NCI-H2107 (cell line): ENCODE measurements at regions not wholly inside any gene's neighbourhood (a gene's known extent, or its start where the extent isn't known, plus 50 kb on each side); places are given as distances from the start of the nearest gene placed in this dataset.

Experiments used
- DNase-seq: peaks from one replicate; lab custom pipeline; 2025; lab: John Stamatoyannopoulos, UW

DNA sequence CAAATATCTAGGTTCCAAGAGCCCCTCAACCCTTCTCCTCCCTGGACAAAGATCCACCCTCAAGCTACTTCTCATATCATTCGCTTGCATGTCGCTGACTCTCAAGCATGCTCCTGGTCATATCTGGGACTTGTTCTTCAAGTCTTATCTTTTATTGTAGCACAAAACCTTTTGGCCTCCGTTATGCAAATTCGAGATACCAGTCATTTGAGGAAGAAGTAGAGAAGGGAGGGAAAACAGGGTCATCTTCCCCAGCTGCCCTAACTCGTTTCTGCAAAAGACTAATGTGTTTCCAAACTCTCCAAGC is 63.8 kb upstream of the ETS2 start:
- no peak for DNase-seq

DNA sequence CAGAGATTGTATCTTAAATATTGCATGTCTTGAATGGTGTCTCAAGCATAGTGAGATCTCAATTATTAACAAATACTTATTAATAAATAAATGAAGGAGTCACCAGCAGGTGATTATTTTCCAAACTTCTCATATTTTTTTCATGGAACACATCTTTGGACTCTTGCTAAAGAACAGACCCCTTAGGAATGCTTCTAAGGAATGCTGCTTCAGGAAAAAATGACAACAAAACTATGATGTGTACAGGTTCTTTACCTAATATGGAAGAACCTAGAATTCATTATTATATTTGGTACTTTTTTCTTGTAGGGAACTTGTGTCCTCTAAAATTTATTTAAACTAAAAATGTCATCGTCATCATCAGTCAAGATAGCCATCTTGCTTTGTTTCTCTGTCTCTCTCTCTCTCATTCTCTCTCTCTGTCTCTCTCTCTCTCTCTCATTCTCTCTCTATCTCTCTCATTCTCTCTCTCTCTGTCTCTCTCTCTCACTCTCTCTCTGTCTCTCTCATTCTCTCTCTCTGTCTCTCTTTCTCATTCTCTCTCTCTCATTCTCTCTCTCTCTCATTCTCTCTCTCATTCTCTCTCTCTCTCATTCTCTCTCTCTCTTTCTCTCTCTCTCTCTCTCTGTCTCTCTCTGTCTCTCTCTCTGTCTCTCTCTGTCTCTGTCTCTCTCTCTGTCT is 63.0 kb upstream of the ETS2 start:
- DNase-seq: no peak

GRCh38 chr21:38743772-38744529 is 61.8 kb upstream of the ETS2 start:
- DNase-seq: no peak

DNA sequence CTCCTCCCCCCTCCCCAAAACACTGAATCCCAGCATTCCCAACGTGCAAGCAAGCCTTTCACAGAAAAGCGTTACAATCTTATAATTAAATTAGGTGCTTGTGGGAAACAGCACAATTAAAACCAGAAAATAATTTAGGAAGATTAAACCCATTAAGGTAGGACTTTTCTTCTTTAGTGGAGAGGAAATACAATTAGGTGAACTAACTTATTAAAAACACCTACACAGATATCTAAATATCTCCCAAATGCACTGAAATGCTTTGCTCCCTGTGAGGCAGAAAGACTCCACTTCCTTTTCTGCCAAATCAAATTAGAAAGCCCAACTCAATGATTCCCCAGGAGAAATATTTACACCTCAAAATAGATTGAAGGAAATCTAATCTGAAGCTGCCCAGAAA is 60.9 kb upstream of the ETS2 start:
- no peak for DNase-seq

DNA sequence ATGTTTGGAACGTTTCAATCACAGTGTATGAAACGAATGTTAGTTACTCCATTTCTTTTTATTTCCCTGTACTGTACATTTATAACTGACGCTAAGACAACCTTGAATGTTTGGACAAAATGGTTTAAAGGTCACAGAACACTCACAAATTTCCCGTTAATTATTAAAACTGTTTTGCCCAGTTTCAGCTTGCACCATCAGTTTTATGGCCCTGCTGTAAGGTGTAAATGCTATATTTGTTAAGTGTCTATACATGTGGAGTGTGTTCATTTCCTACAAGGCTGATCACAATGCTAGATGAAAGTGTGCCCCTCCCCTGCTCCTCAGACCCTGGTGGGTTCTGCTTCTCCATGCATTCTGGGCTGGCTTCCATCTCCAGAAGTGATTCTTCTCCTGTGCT is 57.9 kb upstream of the ETS2 start:
- DNase-seq: no peak

DNA sequence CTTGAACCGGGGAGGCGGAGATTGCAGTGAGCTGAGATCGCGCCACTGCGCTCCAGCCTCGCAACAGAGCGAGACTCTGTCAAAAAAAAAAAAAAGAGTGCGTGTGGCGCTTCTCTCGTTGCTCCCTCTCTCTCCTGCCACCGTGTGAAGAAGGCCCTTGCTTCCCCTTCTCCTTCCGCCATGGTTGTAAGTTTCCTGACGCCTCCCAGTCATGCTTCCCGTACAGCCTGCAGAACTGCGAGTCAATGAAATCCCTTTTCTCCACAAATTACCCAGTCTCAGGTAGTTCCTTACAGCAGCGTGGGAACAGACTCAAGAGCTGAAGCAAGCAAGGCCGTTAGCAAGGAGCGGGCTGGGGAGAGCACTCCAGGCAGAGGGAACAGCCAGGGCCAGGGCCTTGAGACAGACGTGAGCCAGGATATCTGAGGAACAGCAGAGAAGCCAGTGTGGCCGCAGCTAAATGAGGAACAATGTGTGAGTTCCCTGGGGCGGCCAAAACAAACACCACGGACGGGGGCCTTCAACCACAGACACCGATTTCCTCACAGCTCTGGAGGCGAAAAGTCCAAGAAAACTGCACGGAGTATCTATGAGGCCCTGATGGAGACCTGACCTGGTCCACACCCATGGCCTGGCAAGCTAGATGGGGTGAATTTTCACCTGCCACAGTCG is 54.2 kb upstream of the ETS2 start:
- DNase-seq: no peak

DNA sequence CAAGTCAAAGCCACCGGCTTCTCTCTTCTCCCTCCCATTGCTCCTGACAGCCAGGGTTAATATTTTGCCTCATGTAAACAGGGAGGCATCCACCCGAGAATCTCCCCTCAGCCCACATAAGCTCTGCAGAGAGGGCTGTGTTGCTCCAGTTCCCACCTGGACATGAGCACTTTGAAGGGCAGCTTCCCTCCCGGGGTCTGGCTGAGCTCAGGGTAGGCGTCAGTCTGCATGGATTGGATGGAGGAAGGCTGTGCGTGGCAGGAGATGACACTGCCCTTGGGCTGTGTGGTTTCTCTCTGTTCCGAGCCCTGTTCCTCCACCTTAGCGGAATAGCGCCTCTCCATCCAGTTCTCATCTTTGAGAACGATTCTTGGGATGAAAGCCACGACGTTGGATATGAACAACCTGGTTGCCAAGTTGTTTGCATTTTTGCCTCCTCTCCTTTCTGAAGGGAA is 53.7 kb upstream of the ETS2 start:
- no peak for DNase-seq

GRCh38 chr21:38753114-38753513 is 52.6 kb upstream of the ETS2 start:
- no peak for DNase-seq

DNA sequence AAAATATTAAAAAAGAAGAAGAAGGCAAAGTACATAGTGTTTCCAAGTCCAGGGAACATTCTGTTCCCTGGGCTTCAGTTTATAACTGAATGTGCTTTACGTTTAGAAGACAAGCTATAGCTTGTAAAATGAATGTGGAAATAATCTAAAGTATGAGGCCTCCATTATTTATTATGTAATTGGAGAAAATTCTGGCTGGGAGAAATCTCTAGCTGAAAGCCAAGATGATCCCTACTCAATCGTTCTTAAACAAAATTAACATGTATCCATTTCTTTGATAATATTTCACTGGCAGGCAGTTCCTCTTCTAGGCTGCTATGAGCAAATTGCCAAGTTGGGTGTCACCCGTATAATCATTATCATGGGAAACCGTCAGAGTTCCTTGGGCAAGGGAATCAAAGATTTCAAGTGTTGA is 52.2 kb upstream of the ETS2 start:
- DNase-seq: no peak
